Skeletal muscle cell (primary cell): ENCODE measurements at regions not wholly inside any gene's neighbourhood (a gene's known extent, or its start where the extent isn't known, plus 50 kb on each side); places are given as distances from the start of the nearest gene placed in this dataset.

ENCODE experiments used
- DNase-seq: peaks from one replicate; pipeline ENCODE4 v3.0.0-alpha.2; 2010; ENCODE audit warnings: low read depth
- H3K4me3 ChIP-seq: 2 replicates; pipeline ENCODE4 v1.5.1; 2011; ENCODE audit warnings: low read depth, mild to moderate bottlenecking, control low read depth, low read length, moderate library complexity

DNA sequence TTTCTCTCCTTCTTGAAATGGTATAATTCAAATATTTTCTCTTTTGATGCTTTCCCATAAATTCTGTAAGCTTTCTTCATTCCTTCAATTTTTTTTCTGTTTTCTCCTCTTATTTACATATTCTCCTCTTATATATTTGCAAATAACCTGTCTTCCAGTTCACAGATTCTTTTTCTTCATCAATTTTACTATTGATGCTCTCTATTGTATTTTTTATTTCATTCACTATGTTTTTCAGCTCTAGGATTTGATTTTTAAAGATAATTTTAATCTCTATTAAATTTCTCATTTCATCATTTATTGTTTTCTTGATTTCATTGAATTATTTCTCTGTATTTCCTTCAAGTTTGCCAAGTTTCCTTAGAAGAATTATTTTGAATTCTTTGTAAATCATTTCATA lies 54.0 kb upstream of the PRPS1L1 start:
- H3K4me3 ChIP-seq: no peak overlapping the region

DNA sequence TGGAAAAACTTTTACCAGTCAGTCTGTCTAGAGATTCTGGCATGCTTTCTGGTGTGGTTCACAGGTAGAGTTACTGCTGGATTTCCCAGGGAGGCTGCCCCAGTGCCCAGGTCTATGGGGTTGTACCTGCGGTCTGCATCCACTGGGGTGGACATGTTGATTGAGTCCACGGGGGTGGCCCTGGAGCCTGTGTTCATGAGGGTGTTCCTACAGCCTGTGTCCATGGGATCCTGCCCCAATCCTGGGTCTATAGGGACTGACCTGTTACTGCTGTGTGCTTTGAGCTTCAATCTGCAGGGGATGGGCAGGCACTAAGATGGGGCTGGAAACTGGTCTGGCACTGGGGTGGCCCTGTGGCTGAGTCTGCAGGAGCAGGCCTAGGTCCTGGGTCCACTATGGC lies 54.5 kb upstream of the PRPS1L1 start:
- no peak for DNase-seq
- no peak overlapping the region for H3K4me3 ChIP-seq

More for the DNA sequence above, 54.0 kb upstream of the PRPS1L1 start:
- DNase-seq: no peak

DNA sequence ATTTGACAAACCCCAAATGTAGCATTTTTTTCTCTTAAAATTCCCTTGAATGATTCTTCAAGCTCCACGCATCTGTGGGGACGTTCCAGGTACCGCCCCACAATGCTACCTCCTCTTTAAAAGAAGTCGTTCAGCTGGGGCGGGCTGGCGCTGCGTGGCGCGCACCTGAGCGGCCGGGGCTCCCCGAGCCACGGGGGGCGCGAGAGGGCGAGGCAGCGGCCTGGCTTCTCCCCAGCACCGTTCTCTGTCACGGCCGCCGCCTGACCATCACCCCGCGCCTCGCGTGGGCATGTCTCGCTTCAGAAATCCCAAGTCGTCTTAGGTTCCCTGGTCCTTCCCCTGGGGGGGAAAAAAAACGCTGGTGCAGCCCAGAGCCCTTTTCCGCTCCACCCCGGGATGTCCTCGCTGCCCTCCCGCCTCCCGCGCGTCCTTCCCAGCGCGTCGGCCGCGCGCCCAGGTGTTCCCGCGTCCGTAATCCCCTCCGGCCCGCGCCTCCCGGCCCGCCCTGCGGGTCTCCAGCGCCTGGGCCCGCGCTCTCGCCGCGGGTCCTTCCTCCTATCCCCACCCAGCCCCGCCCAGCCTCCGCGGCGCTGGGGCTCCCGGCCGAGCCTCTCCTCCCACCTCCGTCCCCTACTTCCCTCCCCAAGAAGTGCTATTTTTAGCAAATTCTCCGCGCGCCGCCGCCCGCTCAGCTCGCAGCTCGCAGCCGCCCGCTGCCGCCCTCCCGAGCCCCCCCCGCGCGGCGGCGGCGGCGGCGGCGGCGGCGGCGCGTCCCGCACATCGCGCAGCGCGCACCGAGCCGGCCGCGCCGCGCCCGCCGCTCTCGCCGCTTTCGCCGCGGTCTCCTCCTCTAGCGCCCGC lies 58.7 kb upstream of the PRPS1L1 start:
- no peak for DNase-seq
- H3K4me3 ChIP-seq: peak overlapping the region; percentile 52

DNA sequence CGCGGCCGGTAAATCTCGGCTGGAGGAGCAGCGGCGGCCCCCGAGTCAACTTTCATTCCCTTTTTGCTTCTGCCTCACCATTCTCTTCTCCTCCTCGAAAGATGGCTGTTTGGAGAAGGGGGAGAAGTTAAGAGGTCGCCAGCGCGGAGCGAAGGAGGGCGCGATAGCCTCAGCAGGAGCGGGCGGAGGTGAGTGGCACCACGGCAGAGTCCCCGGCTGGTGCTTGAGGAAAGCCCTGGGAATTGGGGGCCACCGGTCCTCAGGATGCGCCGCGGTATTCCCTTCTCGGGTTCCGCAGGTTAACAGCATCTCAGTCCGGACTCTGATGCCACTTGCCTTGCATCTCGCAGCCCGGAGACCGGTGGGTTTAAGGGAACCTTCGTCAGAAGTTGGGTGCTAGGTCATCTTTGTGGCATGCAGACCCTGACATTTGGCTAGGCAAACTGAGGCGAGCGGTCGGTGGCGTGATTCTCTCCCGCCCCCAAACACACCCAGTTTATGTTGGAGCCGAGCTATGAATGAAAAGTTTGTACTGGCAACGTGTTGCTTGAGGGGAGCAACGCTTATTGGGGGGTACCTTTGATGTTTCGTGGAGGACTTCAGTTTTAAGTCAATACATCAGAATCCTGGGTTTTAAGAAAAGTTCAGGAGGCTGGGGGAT lies 59.5 kb upstream of the PRPS1L1 start:
- H3K4me3 ChIP-seq: peak overlapping the region; percentile 52
- no peak for DNase-seq

DNA sequence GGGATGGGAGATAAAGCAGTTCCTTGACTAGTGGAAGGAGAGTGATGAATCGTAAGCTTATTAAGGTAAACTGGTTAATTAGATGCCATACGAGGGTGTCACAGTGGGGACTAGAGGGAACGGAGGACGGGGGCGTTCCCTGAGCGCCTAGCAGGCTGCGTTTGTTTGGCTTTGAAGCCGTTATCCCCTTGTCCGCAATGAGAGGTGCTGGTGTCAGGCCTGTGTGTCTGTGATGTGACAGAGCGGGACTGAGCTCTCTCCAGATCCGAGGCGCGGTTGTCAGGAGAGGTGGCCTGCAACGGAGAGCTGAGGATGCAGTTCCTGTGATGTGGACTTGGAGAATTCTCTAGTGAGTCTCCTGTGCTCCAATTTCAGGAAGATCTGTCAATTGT lies 60.0 kb upstream of the PRPS1L1 start:
- no peak for DNase-seq
- H3K4me3 ChIP-seq: no peak overlapping the region

DNA sequence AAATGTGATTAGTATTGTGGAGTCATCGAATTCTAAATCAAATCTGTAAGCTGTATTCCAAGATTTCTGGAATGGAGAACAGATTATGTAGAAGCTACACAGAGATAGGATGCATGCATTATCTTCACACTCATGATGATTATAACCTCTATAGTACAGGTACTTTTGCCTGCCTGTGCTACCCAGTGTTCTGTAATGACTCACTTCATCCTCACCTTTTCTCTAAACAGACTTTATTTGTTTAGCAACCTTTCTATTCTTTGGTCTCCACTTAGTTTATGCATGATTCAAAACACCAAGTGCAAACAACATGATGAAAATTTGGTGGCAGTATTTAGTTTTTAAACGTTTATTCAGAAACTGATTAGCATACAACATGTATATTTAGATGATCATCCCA lies 68.4 kb upstream of the PRPS1L1 start:
- no peak for DNase-seq
- H3K4me3 ChIP-seq: no peak overlapping the region

DNA sequence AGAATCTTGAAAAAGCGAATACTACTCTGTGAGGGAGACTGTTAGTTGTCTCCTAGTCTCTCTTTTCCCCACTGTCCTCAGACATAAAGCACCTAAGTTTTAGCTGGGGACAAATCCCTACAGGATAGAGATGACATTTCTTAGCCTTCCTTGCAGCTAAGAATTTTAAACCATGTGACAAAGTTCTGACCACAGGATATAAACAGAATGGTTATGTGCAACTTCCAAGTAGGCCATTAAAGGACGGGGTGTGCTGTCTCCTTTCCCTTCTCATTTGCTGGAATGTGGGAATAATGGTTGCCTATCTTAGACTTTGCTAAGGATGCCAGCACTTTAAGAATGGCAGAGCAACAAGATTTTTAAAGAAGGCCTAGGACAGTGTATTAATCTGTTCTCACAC lies 74.9 kb upstream of the PRPS1L1 start:
- no peak for DNase-seq
- H3K4me3 ChIP-seq: no peak overlapping the region

DNA sequence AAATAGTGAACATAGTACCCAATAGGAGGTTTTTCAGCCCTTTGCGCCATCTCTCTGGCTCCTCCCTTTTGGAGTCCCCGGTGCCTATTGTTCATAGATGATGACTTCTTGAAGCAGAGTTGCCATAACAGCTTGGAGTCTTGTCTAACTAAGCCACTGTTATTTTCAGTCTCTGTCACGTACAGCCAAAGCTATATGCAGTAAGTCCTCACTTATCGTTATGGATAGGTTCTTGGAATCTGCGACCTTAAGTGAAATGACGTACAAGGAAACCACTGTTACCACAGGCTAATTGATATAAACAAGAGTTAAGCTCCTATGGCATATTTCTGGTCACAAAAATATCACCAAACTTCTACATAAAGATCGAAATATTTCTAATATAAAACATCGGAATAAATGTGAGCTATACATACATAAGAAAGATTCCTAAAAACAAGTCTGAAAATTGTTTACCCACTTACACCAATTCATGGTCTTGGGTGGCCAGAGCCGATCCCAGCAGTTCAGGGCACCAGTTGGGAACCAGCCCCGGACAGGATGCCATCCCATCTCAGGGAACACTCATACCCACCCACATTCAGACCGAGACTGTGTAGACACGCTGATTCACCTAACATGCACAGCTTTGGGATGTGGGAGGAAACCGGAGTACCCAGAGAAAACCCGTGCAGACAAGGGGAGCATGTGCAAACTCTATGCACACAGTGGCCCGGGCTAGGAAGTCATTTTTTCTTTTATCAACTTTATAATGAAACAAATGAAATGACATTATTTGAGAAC lies 76.0 kb upstream of the PRPS1L1 start:
- no peak for DNase-seq
- no peak overlapping the region for H3K4me3 ChIP-seq

DNA sequence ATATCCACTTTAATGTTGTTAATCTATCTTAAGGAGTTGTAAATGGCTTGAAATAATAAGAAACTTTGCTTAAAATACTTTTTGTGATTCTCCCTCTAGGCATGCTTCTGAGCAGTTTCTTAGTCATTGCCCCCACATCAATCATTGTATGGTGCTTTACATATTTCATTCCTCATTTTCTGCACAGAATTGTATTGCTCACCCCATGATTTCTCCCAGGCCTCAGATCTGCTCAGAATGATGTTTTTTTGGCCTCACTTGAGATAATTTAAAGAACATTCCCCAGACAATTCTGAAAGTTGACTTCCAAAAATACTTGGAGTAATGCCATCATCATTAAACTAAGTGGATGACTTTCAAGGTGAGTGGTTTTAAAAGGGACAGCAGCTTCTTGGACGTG lies 82.1 kb upstream of the PRPS1L1 start:
- no peak for DNase-seq
- no peak overlapping the region for H3K4me3 ChIP-seq

DNA sequence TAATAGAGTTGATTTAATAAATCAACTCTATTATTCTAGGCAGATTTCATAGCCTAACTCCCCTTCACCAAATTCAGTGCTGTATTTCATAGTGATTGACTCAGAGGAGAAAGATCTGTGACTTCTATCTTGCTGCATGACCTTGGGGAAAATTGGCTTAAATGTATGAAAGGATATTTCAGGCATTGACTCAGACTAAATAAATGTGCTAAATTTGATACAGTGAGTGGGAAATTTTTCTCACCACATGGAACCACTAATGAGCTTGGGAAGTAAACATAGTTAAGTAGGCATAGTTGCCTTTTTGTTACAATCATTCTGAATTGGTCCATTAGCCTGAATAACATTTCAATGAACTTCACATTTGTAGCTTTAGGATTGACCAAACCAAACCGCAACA lies 89.0 kb upstream of the PRPS1L1 start:
- no peak overlapping the region for H3K4me3 ChIP-seq
- DNase-seq: no peak

DNA sequence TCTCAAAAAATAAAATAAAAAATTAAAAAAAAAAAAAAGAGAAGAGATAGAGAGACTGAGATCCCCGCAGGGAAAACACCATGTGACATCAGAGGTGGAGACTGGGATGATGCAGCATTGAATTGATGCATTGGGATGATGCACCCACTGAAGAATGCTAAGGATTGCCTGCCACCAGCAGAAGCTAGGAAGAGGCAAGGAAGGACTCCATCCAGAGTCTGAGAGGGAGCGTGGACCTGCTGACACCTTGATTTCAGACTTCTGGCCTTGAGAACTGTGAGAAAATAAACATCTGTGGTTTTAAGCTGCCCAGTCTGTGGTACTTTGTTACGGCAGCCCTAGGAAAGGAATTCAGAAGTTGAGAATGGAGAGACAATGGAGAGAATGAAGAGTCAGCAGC lies 89.8 kb upstream of the PRPS1L1 start:
- no peak overlapping the region for H3K4me3 ChIP-seq
- no peak for DNase-seq

DNA sequence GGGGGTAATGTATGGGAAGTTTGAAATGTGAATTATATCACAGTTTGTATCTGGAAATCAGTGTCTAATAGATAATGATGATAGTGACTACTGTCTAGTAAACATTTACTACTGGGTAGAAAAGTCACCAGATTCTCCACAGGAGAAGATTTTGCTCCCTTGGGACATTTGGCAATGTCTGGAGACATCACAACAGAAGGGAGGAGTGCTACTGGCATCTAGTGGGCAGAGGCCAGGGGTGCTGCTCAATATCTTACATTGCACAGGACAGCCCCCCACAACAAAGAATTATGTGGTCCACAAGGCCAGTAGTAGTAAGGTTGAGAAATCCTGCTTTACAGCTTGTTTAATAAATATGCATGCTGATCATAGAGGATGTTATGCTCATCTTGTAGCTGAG lies 92.3 kb upstream of the PRPS1L1 start:
- DNase-seq: no peak
- H3K4me3 ChIP-seq: no peak overlapping the region

DNA sequence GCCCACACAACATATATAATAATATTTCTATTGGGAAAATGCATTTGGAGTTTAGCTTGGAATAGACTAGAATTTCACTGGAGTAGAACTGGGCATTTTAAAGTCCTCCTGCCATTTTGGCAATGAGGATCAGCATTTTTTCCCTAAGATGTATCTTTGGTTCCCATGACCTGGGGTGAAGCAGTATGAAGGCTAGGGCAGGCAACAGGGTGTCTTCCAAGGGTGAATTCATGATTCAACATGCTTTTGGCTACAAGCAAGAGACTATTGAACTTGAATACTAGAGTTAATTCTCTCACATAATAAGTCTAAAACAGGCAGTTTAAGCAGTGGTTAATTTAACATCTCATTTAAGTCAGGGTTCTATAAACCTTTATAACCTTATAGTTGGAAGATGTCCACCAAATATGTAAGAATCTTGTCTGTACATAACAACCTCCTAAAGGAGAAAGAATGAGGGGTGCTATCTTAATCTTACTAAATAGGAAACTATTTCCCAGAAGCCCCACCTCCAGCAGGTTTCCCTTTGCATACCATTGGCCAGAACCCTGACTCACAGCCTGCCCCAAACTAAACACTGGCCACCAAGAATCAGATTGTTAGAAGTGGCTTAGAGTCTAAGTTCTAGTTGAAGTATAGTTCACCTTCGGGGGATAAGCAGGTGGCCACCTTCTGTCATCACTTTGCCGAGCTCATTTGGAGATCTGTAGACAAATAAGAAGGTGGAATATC lies 96.0 kb upstream of the PRPS1L1 start:
- no peak overlapping the region for H3K4me3 ChIP-seq
- DNase-seq: no peak

DNA sequence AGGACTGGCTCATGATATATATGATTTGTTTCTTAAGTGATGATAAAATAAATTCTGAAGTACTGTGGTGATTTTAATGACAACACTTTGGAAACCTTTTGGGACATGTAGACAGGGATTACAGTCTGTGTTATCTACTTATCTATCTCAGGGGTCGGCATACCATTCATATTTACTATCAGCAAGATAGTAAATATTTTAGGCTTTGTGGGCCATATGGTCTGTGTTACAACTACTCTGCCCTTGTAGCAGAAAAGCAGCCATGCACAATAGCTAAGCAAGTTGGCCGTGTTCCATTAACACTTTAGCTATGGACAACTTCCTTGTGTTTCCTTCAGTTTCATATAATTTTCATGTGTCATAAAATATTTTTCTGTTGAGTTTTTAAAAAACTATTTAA lies 97.8 kb upstream of the PRPS1L1 start:
- H3K4me3 ChIP-seq: no peak overlapping the region
- no peak for DNase-seq

DNA sequence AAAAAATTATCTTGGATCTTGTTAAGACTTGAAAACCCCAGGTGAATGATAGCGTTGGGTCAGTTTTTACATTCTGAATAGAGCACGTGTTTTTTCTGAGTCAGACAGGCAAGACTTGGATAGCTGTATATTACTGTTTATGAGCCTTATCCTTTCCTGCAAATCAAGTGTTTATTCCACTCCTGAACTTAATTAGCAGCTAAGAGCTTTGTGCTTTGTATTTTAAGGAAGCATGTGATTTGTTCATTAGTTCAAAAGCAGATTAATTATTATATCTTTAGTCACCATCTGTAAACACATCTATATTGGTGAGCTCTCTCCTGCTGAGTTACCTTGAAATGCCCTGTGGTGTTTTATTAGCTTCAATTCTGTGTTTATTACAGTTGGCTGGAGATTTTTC lies 98.6 kb upstream of the PRPS1L1 start:
- DNase-seq: no peak
- no peak overlapping the region for H3K4me3 ChIP-seq

DNA sequence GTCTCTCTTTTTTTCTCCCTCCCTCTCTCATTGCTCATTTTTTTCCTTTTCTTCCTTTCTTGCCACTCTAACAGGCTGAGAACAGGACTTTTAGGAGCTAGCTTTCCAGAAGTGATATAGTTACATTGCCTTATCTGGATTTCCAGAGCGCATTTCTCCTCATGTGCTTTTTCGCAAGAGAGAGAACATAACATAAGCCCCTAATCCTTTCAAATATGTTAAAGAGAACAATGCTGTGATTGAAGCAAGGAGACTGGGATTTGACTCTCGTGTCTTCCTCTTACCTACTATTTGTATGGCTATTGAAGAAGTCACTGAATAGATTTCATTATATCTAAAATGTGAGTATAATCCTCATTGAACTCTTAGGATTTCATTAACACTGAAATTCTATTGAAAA lies 101.2 kb upstream of the PRPS1L1 start:
- no peak for DNase-seq
- no peak overlapping the region for H3K4me3 ChIP-seq

DNA sequence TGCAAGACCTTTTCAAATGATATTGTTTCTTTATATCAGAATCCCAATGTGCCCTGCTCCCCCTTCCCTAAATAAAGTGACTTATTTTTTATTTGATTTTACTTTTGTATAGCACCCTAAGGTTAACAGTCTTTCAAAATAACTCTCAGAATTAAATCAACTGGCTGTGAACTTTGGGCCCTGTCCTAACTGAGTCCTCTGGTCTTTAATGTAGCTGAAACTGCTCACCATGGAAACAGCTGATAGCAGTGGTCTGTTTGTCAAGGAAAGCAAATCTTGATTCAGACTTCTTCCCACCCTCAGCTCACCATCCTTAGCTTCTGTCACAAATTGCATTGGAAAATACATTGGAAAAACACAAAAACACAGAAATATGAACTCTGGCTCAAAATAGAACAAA lies 105.2 kb upstream of the PRPS1L1 start:
- no peak overlapping the region for H3K4me3 ChIP-seq
- DNase-seq: no peak

DNA sequence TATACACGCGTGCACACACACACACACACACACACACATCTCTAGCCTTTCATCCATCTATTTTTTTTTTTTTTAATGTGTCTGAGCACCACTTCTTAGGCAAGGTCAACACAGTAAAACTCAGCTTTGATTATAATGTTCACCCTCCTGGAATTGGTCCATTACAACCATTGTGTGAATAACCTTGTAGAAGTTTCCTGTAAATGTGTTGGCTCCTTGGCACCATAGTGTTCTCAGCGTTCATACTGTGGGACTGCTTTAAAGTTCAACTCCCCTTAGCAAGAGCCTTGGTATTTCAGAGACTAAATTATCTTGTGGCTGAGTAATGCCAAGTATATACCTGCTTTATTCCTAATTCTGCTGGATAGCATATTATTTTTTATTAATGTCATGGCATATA lies 106.3 kb upstream of the PRPS1L1 start:
- H3K4me3 ChIP-seq: no peak overlapping the region
- DNase-seq: no peak

DNA sequence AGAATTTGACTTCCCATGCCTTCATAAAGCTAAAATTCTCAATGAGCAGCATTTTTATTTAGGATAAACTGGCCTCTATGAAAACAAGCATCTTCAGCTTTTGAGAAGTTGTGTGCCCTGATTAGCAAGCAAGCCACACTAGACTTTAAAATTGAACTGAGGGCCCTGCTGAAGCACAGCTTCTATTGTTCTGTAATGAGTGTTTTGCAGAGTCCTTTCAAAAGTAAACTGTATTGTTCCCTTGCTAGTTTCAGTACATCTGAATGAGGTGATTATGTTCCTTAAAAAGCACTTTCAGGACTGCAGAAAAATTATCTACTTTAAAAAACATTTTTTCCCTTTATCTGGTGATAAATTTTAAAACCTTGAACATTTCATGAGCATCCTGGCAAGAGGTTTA lies 113.3 kb upstream of the PRPS1L1 start:
- no peak overlapping the region for H3K4me3 ChIP-seq
- no peak for DNase-seq

DNA sequence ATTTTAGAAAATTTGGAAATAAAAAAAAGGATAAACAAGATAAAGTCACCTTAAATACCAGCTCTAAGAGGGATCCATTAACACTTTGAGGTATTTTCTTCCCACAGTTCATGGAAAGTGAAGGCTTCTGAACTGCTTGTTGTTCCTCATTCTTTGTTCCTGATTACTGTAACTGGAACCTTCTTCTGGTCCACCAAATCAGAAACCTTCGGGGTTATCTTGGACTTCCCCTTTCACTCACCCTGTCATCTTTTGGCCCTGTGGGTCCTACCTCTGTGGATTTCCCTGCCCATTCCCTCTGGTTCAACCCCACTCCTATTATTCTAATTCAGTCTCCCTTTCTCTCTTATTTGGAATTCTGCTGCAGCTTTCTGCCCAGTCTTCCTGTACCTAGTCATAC lies 116.5 kb upstream of the PRPS1L1 start:
- DNase-seq: no peak
- no peak overlapping the region for H3K4me3 ChIP-seq
